ENCODE measurements at regions not wholly inside any gene's neighbourhood (a gene's known extent, or its start where the extent isn't known, plus 50 kb on each side); places are given as distances from the start of the nearest gene placed in this dataset.

DNA sequence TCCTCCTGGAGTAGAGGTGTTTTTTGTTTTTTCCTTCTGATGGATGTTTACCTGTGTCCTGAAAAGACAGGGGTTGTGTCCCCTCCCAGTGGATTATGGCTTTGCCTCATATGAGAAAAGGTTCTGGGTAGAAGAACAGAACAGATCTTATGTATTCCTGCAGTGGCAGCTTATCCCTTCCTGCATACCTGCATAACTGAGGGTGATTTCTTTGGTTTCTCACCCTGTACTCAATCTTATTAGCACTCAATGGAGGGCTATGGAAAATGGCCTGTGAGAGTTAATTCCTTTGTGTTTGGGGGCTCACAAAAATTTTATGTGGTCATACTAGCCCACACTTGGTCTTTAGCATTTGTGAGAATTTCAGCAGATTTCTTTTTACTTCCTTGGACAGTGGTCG, 482.0 kb upstream of the ONECUT1 start:
- intact Hi-C loops (cut with micrococcal nuclease), result no loop called here

More for the DNA sequence above, 482.0 kb upstream of the ONECUT1 start:
- H3K4me2 ChIP-seq (ENCODE audit: low read length), result no peak overlapping the region
- no peak overlapping the region for H3K9ac ChIP-seq (ENCODE audit: low read length)
- POLR2A ChIA-PET, result no interaction called here
- H3K27ac ChIP-seq (ENCODE audit: low read depth, low read length), result no peak overlapping the region
- no peak for ATAC-seq
- RAD21 ChIA-PET (ENCODE audit: low non-redundant PET in 1 of 2, low total read pairs in 2 of 2, uncharacterized antibody in 2 of 2, unreplicated experiment in 2 of 2), result no interaction called here
- no peak overlapping the region for H2AFZ ChIP-seq (ENCODE audit: low read depth, low read length, poor library complexity, severe bottlenecking)
- no peaks in the 10 kb centered on the region for H4K20me1 ChIP-seq (ENCODE audit: insufficient read depth)
- TF ChIP-seq REST (IDR thresholded peaks at IDR 0.05; ENCODE audit: low read depth) (no peak), EZH2phosphoT487 (IDR thresholded peaks at IDR 0.05; ENCODE audit: borderline replicate concordance) (no peak), EZH2 (IDR thresholded peaks at IDR 0.05) (no peak), TCF7L2 (IDR thresholded peaks at IDR 0.05; ENCODE audit: borderline replicate concordance, extremely low read depth, insufficient read depth, insufficient read length) (no peak), SRF (IDR thresholded peaks at IDR 0.05; ENCODE audit: low read depth) (no peak), RAD21 (IDR thresholded peaks at IDR 0.05; ENCODE audit: low read depth) (no peak), JUND (IDR thresholded peaks at IDR 0.05) (no peak), EGR1 (IDR thresholded peaks at IDR 0.05; ENCODE audit: low read depth) (no peak), MAX (IDR thresholded peaks at IDR 0.05) (no peak), YY1 (IDR thresholded peaks at IDR 0.05; ENCODE audit: extremely low read depth, insufficient replicate concordance, low read depth, low read length) (no peak), ZNF274 (IDR thresholded peaks at IDR 0.05; ENCODE audit: low read depth, low read length) (no peak), SP1 (IDR thresholded peaks at IDR 0.05; ENCODE audit: low read depth) (no peak), ZFX (IDR thresholded peaks at IDR 0.05) (no peak), CBX3 (IDR thresholded peaks at IDR 0.05; ENCODE audit: low read depth) (no peak), CEBPB (IDR thresholded peaks at IDR 0.05; ENCODE audit: low read depth) (no peak), POLR2A (IDR thresholded peaks at IDR 0.05; ENCODE audit: borderline replicate concordance, extremely low read depth, insufficient read depth, insufficient read length) (no peak)
- TF ChIP-seq, protein P1, sequence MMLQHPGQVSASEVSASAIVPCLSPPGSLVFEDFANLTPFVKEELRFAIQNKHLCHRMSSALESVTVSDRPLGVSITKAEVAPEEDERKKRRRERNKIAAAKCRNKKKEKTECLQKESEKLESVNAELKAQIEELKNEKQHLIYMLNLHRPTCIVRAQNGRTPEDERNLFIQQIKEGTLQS (IDR thresholded peaks at IDR 0.05), result no peak
- TF ChIP-seq, protein P2, sequence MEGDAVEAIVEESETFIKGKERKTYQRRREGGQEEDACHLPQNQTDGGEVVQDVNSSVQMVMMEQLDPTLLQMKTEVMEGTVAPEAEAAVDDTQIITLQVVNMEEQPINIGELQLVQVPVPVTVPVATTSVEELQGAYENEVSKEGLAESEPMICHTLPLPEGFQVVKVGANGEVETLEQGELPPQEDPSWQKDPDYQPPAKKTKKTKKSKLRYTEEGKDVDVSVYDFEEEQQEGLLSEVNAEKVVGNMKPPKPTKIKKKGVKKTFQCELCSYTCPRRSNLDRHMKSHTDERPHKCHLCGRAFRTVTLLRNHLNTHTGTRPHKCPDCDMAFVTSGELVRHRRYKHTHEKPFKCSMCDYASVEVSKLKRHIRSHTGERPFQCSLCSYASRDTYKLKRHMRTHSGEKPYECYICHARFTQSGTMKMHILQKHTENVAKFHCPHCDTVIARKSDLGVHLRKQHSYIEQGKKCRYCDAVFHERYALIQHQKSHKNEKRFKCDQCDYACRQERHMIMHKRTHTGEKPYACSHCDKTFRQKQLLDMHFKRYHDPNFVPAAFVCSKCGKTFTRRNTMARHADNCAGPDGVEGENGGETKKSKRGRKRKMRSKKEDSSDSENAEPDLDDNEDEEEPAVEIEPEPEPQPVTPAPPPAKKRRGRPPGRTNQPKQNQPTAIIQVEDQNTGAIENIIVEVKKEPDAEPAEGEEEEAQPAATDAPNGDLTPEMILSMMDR (IDR thresholded peaks at IDR 0.05 in 2 of 3, conservative IDR thresholded peaks at IDR 0.05 in 1 of 3; ENCODE audit: borderline replicate concordance in 1 of 3, insufficient read depth in 1 of 3, low read depth in 2 of 3, low read length in 2 of 3), result no peak
- CTCF ChIA-PET, result no interaction called here
- BruUV-seq (replicated peaks), result no TSS peak
- no peaks in the 10 kb centered on the region; a peak in 1 of 4 replicates for H3K9me3 ChIP-seq (ENCODE audit: control insufficient read depth in 1 of 2, insufficient read depth in 1 of 2, low read depth in 1 of 2, low read length in 2 of 2)
- no peaks in the 10 kb centered on the region for H3K27me3 ChIP-seq (ENCODE audit: insufficient read depth, low read length)
- H3K4me3 ChIP-seq (replicated peaks in 1 of 2; ENCODE audit: low read depth in 1 of 2, low read length in 2 of 2), result no peak overlapping the region
- H3K4me1 ChIP-seq (ENCODE audit: control insufficient read depth in 1 of 2, insufficient read depth in 2 of 2, low read length in 2 of 2), result no peaks in the 10 kb centered on the region
- H3K9me2 ChIP-seq (ENCODE audit: insufficient read depth), result no peaks in the 10 kb centered on the region
- no peak for DNase-seq (ENCODE audit: low read depth, low spot score)
- H3K79me2 ChIP-seq (ENCODE audit: insufficient read depth, low read length), result no peaks in the 10 kb centered on the region
- H3K36me3 ChIP-seq (ENCODE audit: control insufficient read depth in 1 of 2, insufficient read depth in 2 of 2, low read length in 2 of 2), result no peaks in the 10 kb centered on the region
